Stromal cell of bone marrow (primary cell): ENCODE measurements at regions not wholly inside any gene's neighbourhood (a gene's known extent, or its start where the extent isn't known, plus 50 kb on each side); places are given as distances from the start of the nearest gene placed in this dataset.

Experiments
- DNase-seq: peaks from one replicate; pipeline ENCODE4 v3.0.0-alpha.2; 2012; ENCODE audit warnings: low read depth

DNA sequence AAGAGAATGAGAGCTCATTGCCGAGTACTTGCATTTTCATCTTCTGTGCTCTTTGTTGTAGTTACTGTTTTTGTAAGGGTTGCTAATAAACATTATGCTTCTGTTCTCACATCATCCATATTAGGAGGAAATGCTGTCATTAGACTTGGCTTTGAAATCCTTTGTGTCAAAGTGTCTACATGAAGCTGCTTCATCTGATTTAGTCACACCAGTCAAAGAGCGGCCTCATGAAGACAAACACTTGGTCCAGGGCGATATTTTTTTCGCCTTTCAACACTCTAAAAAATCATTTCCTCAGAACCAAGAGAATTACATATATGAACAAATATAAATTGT, 105.0 kb downstream of the SPRY2 start:
- no peak for DNase-seq

DNA sequence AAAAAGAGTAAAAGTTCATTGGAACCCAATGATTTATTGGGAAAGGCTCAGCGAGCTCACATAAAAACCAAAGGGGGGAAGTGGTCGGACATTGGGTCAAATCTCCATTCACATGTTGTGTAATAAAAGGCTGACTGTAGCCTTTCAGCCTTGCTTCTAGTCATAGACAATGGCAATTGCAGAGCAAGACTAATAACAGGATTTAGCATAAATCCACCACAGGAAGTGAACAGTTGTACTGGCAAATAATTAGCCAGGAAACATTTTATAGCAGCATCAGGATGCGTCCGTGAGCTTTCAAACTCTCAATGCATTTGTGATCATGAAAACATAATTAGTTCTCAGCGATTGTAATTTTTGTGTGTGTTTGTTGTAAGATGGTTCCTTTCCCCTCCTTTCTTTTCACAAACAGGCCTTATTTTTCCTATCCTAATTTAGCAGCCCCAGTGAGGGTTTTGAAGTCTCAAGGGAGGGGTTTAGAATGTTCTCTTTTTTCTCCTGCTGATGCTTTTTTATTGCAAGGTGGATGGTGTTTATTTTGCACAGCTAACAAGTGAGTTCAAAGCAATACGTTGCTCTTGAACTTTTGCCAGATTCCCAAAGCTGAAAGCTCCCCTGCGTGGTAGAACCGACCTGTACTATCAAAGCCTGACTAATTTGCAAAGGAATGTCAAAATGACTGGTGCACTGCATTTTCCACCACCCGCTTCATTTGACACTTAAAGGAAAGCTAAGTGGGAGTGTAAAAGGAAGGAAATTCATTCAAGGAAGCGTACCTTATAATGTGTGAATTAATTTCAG, 105.6 kb downstream of the SPRY2 start:
- no peak for DNase-seq

DNA sequence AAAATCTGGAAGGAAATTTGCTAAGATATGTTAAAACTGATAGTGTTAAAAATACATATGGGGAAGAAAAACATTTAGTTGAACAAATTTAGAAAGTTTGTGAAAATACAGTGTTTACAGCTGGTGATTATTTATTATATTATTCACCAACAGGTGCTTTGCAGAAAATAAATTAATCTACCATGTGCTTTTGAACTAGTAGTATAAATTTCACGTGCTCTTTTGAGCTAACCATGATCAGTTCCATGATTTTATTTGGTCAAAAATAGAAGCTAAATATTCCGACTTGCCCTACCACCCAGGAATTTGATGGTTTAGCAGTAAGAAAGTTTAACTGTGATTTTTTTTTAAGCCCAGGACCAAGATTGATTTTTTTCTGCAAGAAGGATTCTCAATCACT, 113.3 kb downstream of the SPRY2 start:
- no peak for DNase-seq

DNA sequence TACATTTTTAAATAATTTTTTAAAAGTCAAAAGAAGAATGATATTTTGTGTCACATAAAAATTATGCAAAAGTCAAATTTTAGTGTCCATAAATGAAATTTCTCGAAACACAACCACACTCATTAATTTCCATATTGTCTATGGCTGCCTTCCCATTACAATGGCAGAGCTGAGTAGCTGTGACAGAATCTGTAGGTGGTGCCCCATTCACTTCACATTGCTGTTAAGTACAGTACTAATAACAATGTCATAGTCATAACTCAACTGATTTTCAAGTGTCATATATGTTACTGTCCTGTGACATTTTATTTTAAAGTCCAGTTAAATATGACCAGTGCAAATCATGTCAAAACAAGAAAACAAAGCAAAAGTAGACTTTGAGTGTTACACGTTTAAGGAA, 114.3 kb downstream of the SPRY2 start:
- DNase-seq = no peak

DNA sequence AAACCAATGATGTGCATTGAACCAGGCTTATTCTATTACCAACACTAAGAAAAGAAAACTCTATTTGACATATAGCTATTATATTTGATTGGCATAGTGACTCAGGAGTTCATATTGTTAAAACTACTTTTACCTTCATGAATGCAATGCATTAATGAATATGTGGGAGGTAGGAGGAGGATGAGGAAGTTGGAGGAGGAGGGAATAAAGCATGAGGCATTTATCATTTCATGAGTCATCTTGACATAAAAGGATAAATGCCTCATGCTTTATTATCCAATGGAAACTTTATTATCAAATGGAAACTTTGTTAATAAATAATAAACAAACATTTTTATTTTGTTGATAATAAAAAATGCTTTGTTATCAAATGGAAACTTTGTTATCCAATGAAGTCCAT, 116.5 kb downstream of the SPRY2 start:
- DNase-seq = no peak

DNA sequence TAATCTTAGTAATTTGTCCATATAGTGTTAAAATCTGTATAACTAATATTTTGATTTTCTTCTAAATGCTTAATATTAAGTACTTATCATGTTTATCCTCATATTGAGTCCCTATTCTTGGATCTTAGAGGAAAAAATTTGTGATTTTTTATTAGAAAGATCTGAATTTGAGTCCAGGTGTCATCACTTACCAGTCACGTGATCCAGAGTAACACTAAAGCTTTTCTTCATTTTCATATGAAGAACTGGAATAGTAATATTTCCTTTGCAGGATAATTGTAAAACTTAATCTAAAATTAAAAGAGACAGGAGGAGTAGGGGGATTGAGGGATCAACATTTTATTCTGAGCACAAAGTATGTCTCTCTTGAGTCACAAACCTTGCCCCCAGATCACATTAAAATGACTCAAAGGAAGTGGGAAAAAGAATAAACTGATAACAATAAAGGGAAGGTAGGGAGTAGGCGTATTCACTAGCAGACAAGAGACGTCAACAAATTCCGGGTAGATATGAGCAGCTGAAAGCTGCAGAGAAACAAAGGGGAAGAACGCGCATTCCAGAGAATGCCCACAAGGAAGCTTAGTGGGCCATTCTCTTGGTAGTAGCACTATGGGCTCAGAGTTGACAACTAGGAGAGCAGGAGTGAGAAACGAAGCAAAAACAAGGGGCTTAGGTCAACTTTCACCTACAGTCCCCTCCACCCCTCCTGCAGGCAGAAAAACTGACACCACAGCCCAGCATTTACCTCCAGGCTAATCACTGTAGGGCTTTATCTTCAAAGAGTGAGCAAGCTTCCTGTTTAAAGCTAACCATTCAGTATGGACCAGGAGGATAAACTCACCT, 123.1 kb downstream of the SPRY2 start:
- DNase-seq = no peak

DNA sequence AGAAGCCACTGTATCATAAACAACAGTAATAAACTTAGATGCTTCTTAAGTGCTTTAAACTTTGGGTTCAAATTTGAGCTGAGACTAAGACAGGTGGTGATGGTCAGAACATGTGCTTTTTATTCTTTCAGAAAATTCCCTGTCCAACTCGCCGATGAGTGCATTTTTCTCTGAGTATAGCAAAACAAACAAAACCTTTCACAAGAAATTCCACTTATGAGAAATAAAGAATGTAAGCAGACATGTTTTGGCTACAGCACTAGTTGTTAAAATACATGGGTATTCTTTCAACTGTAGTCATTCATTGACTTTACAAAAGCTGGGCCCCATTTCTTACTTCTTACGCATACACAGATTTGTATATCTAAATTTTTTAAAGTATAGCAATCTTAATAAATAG, 125.6 kb downstream of the SPRY2 start:
- DNase-seq = no peak

DNA sequence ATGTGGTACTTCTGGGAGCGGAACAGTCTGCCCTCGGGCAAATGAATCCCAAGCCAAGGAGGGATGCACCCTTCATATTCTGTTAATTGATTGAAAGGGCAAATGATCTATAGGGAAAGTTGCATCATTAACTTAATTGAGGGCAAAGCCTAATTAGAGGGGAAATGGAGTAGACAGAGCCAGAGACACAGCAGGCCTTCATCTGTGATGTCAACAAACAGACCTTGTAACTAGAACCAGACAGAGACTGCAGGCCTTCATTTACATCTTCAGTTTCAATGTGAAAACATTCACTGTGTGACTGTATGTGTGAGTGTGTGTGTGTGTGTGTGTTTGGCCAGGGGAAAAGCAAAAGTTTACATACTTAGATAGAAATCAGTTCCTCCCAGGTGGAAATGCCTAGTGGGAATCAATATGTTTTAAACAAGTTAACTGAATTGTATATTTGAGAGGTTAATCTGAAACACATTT, 126.4 kb downstream of the SPRY2 start:
- DNase-seq = no peak

DNA sequence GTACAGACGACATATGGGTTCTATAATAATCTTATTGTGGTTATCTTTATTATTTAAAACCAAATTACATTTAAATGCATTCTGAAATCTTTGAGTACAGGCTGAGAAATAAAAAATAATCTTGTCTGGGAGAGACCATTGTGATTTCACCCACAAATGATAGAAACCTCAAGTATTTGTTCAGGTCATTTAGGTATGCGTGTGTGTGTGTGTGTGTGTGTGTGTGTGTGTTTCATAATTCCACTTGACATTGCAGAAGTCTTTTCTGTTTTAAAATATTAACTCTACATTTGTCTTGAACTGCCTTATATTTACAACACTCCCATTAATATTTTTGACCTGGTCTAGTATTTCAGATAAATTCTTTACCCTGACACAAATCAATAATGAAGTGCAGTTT, 126.9 kb downstream of the SPRY2 start:
- DNase-seq = no peak

DNA sequence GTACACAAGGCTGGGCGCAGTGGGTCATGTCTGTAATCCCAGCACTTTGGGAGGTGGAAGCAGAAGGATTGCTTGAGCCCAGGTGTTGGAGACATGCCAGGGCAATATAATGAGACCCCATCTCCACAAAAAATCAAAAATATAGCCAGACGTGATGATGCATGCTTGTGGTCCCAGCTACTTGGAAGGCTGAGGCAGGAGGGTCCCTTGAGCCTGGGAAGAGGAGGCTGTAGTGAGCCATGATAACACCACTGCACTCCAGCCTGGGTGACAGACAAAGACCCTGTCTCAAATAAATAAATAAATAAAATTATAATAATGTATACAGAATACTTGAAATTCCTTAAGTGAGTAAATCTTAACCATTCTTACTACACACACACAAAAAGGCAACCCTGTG, 127.7 kb downstream of the SPRY2 start:
- no peak for DNase-seq

DNA sequence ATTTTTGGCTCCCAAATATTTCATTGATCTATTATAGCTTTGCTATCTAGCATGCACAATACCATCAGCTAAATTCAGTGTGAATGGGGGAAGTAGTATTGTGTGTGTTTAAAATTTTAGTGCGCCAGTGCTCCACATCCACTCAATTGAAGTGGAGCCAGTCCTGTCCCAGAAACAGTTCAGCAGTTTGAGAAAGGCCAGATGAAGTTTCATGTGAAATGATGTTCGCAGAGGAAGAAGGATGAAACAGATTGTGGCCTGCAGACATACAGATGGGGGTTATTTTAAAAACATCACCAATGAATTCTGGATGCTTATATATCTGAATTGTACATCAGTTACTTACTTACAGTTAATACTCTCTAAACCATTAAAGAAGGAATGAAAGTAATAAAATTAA, 129.4 kb downstream of the SPRY2 start:
- DNase-seq = no peak

DNA sequence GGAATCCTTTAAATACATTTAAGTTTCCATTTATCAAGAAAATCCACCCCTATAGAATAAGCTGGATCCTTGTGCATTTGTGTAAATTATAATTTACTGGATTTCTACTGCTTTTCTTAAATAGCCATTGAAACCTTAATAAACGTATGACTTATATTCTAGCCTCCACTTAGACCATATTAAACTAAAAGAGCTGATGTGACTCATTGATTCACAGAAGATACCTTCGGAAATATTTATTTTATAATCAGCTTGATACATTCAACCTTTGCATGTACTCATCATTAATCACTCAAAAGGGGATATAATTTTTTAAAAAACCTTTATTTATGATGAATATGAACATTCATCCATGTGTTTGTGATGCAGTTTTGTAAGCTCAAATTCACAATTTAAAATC, 136.3 kb downstream of the SPRY2 start:
- no peak for DNase-seq

DNA sequence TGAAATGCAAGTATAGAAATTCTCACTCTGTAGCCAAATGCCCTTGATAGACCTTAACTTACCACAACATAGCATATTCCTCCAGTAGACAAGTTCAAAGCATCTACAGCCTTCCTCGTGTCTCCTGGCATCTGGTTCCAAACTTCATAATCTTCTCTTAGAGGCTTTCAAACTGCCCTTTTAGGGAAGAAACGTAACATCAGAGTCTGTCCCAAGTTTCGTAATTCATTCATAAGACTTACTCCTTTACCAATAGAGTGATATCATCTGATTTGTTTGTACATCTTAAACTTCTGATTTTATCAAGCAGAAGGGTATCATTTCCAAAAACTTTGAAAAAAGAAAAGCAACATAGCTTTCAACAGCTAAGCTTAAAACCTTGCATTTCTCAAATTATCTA, 137.4 kb downstream of the SPRY2 start:
- DNase-seq = no peak

DNA sequence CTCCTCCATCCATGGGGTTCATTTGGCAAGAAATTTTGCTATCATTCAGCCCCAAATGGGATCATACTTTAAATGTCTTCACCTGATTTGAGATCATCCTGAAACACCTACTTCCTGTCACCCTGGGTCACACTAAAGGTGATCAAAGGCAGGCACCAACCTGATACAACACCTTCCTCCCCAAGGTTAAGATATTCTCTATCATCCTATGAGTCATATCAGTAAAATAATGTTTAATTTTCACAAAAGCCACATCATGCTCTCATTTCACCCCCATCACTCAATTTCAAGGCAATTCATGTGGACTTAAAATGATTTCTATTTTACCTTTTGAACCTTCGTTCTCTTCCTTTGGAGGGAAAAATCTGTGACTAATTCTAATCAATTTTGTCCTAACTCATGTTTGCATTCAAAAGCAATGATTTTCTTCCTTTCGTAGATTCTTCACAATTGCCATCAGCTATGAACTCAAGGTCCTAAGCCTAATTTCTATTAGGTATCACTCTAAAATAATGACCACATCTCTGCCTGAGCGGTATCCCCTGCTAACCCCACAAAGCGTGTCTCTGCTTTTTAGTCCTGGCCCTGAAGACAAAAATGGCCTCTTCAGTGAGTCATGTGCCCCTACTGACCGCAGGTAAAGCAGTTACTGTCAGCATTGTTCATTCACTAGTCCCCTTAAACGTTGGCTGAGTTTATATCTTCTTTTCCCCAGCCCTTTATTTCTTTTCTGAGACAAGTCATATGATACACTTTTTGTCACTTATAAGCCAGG, 139.0 kb downstream of the SPRY2 start:
- DNase-seq = no peak

DNA sequence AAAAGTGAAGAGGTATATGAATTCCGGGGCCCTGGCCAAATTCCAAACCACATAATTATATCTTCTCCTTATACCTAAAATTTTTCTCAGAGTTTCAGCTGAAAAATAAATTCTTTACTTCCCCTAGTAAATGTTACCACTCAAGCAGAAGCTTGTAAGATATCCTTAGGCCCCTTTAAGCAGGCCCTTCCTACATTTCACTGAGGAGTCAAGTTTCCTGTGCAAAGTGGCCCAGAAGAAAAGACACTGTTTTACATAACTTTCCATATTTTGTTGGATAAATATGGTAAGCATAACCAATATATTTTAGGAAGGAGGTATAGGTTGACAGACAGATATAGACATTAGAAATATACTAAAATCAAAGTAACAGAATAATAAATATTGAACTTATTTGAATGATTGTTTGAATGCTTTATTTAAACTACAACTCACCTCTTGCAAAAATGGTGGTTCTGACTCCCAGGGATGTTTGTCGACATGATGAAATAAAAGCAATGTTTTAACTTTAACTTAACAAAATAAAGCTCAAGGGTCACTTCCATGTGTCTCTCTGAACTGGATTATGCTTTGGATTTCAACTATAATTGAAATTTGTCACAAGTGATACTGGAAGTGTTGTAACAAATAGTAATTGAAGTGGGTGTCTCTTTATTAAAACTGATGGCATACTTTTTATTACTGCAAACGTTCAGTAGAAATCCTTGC, 141.2 kb downstream of the SPRY2 start:
- DNase-seq = no peak

DNA sequence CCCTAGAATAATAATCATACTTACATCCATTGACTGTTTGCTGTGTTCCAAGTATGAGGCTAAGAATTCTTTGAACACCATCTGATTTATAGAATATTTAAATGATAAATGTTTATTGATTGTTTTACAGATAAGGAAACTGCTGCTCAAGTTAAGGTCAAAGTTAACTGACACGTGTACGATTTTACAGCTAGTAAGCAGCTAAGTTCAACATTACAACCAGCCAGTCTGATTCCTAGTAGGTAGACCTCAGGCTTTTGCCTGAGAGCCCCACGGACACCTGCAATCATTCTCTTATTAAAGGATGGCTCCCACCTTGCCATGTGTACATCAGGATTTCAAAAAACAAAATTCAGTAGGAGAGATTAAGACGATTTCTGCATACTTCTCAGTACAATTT, 141.9 kb downstream of the SPRY2 start:
- no peak for DNase-seq

DNA sequence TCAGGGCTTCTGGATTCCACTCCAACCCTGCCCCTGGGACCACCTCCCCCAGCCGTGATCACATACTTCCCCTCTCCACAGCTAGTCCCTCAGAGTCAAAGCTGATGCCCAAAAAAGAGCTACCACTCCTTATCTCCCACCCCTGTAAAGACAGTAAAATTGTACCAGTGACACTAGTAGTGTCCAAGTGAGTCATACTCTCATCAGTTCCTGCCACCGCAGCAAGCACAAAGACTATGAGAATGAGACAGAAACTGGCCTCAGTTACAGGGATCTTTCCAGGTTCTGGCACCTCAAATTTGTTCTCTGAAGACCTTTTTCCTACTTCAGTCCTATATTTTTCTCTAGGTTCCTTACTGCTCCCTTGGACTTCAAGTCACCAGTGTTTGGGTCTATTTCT, 144.2 kb downstream of the SPRY2 start:
- no peak for DNase-seq

DNA sequence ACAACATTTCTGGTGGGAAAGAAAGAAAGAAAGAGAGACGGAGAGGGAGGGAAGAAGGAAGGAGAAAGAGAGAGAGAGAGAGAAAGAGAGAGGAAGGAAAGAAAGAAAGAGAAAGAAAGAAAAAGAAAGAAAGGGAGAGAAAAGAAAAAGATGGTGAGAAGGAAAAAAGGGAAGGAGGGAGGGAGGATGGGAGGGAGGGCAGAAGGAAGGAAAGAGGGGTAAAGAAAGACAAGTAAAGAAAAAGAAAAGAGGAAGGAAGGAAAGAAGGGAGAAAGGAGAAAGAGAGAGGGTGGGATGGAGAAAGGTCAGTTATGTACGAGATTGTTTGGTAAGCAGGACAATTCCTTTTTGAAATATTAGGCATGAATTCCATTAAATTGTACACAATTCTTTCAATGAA, 145.3 kb downstream of the SPRY2 start:
- DNase-seq = no peak

DNA sequence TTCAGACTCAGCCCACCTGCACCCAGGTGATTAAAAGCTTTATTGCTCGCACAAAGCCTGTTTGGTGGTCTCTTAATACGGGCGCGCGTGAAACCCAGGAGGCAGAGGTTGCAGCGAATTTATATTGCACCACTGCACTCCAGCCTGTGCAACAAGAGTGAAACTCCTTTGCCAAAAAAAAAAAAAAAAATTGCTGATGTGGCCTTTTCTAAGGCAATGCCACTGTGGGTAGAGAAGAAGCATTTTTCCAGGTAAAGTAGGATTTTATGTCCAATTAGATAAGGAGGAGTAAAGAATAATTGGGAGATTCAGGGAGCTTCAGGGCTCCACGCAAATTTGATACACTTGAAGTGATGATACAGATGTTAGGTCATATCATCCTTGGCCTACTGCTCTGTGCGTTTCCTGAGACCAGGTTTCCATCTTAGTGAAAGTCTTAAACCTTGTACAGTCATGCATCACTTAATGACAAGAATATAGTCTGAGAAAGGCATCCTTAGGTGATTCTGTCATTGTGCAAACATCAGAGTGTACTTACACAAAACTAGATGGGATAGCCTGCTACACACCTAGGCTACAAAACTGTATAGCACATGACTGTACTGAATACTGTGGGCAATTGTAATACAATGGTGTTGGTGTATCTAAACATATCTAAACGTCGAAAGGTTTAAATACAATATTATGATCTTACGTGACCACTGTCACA, 150.9 kb downstream of the SPRY2 start:
- DNase-seq = no peak

DNA sequence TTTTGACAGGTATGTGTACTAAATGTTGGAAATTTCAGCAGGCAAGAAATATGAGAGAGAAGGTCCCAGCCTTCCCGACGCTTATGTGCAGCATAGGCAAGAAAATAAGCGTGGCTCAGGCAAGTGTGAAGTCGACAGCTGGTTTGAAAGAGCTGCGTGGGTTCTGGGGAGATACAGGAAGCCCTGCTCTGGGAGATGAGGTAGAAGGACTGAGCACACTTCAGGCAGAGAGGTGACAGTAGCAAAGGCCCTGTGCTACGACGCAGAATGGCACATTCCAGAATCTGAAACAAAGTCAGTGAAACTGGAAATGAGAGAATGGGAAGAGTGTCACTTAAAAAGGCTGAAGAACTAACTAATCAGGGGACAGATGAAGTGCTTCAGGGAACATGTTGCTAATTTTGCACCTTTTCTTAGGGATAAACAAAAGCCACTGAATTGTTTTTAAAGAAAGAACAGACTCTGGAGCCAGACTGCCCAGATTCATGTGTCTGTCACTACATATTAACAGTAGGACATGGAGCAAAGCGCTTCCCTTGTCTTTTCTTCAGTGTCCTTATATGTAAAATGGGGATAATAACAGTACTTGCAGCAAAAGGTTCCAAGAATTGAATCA, 160.1 kb downstream of the SPRY2 start:
- DNase-seq = no peak

DNA sequence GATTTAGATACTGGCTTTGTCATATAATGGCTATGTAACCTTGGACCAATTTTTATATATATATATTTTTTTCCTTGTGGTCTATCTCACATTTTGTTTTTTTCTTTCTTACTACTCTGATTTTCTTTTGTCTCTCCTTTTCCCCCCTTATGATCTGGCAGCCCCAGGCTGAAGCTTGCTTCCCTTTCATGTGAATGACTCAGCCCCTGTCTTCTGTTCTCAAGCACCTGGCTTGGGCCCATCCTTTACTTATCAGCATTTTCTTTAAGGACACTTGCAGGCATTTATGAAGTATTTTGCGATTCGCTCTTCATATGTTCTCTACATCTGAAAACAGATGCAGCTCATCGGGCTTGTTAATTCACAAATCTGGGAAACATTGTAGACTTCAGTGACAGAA, 163.6 kb downstream of the SPRY2 start:
- no peak for DNase-seq
